Embryonic facial prominence (tissue), 1 donor: ENCODE measurements at regions not wholly inside any gene's neighbourhood (a gene's known extent, or its start where the extent isn't known, plus 50 kb on each side); places are given as distances from the start of the nearest gene placed in this dataset.
A peak's percentile ranks its signal among the peaks of the same experiment; 100 is the strongest.

Source experiments
- DNase-seq: peaks from one replicate; pipeline ENCODE4 v3.0.0-alpha.2; 2016; ENCODE audit errors: extremely low spot score

- DNase-seq: no peak
Observed at GRCh38 chr2:105595536-105595935, 149.2 kb upstream of the NCK2 start.

GRCh38 chr2:105593221-105593967 is 151.3 kb upstream of the NCK2 start:
- DNase-seq: no peak

GRCh38 chr2:105592288-105592687 is 152.4 kb upstream of the NCK2 start:
- no peak for DNase-seq

GRCh38 chr2:105590780-105591660 is 153.7 kb upstream of the NCK2 start:
- DNase-seq: no peak

- DNase-seq: no peak
Observed at GRCh38 chr2:105588581-105588980, 156.1 kb upstream of the NCK2 start.

GRCh38 chr2:105587637-105588036 is 157.1 kb upstream of the NCK2 start:
- no peak for DNase-seq

GRCh38 chr2:105584435-105585010 is 160.2 kb upstream of the NCK2 start:
- no peak for DNase-seq

GRCh38 chr2:105582952-105583660 is 161.6 kb upstream of the NCK2 start:
- no peak for DNase-seq

GRCh38 chr2:105581555-105581944 is 163.2 kb upstream of the NCK2 start:
- no peak for DNase-seq

GRCh38 chr2:105580870-105581554 is 163.7 kb upstream of the NCK2 start:
- DNase-seq: no peak

GRCh38 chr2:105580216-105580615 is 164.5 kb upstream of the NCK2 start:
- no peak for DNase-seq

GRCh38 chr2:105578166-105578565 is 166.5 kb upstream of the NCK2 start:
- no peak for DNase-seq

GRCh38 chr2:105577762-105578161 is 166.9 kb upstream of the NCK2 start:
- no peak for DNase-seq

- DNase-seq: peak; percentile 27
Observed at GRCh38 chr2:105576440-105577241, 168.1 kb upstream of the NCK2 start.

- DNase-seq: no peak
Observed at GRCh38 chr2:105576050-105576439, 168.7 kb upstream of the NCK2 start.

- DNase-seq: no peak
Observed at GRCh38 chr2:105575499-105576025, 169.2 kb upstream of the NCK2 start.

- DNase-seq: no peak
Observed at GRCh38 chr2:105574796-105575344, 169.8 kb upstream of the NCK2 start.

GRCh38 chr2:105573910-105574655 is 170.6 kb upstream of the NCK2 start:
- DNase-seq: no peak

GRCh38 chr2:105573490-105573889 is 171.2 kb upstream of the NCK2 start:
- DNase-seq: no peak
